HAP-1 (cell line): ENCODE measurements at regions not wholly inside any gene's neighbourhood (a gene's known extent, or its start where the extent isn't known, plus 50 kb on each side); places are given as distances from the start of the nearest gene placed in this dataset.
"Not testable (repeated sequence)": the region's sequence is repeated elsewhere in the genome, so short reads cannot be mapped to it uniquely, and the experiment has no call there.

Experiments used
- DNase-seq, 2 experiments: peaks; one replicate each; pipeline ENCODE4 v3.0.0-alpha.2; 2016 to 2020; ENCODE audit warnings: low spot score in 2 of 2
- H3K27me3 ChIP-seq: fragments of 250-450 bp; sonication (Bioruptor Pico); 2 replicates; pipeline ENCODE4 v1.5.1; 2020; ENCODE audit warnings: low read depth, mild to moderate bottlenecking, moderate library complexity
- H3K36me3 ChIP-seq: fragments of 250-450 bp; sonication (Bioruptor Pico); replicated peaks from 2 replicates; pipeline ENCODE4 v1.5.1; 2020; ENCODE audit warnings: mild to moderate bottlenecking
- H3K4me1 ChIP-seq: fragments of 250-450 bp; sonication (Bioruptor Pico); 2 replicates; pipeline ENCODE4 v1.5.1; 2020; ENCODE audit warnings: mild to moderate bottlenecking
- H3K4me3 ChIP-seq: fragments of 250-450 bp; sonication (Bioruptor Pico); 2 replicates; pipeline ENCODE4 v1.5.1; 2020; ENCODE audit warnings: mild to moderate bottlenecking, moderate library complexity
- H3K9me3 ChIP-seq: fragments of 250-450 bp; sonication (Bioruptor Pico); 2 replicates; pipeline ENCODE4 v1.5.1; 2020; ENCODE audit warnings: mild to moderate bottlenecking, moderate library complexity
- in situ Hi-C: fragments of 300-500 bp; cut with MboI; formaldehyde crosslinking; loops from 3 replicates; pipeline ENCODE4 v1.14.3; 2020; ENCODE audit warnings: low sequenced_read_pairs, inconsistent platforms, mixed read lengths

DNA sequence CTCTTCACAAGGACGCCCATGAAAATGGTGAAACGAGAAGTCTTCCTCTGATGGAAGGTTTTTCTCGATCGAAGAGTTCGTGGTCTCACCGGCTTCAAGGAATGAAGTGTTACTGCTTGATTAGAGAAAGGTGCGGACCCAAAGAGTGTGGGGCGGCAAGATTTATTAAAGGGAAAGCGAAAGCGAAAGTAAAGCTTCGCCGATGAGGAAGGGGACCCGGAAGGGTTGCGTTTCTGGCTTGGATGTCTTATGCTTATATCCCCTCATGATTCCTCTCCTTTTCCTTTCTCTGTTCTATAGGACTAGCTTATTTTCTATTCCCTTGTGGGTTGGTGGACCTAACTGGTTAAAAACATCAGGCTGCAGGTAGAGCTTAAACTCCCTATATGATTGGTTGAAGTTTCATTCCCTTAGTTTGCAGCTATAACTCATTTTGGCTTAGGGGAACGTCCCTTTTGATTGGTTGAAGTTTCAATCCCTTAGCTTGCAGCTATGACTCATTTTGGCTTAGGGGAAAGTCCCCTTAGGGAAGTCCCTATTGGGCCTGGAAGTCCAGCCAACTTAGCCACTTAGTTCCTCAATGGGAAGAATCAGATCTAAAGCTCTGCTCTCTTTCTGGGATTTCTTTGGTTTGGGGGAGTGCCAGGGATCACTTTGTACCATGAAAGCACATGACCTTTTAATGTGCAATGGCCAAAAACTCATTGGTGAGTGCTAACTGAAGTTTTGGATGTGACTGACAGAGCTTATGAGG lies 1025.0 kb upstream of the PCDH10 start:
- no peak overlapping the region for H3K4me3 ChIP-seq
- in situ Hi-C loops: no loop called here
- H3K27me3 ChIP-seq: no peaks in the 10 kb centered on the region
- peaks cover 18% of the 10 kb centered on the region for H3K4me1 ChIP-seq
- no peaks in the 10 kb centered on the region for H3K36me3 ChIP-seq
- H3K9me3 ChIP-seq: no peaks in the 10 kb centered on the region
- peak in 1 of 2 experiments; percentile 12 for DNase-seq

GRCh38 chr4:132124624-132124974 lies 1024.5 kb upstream of the PCDH10 start:
- Histone ChIP-seq H3K4me3 (no peak overlapping the region), H3K9me3 (no peaks in the 10 kb centered on the region), H3K36me3 (no peaks in the 10 kb centered on the region), H3K27me3 (no peaks in the 10 kb centered on the region), H3K4me1 (peaks cover 18% of the 10 kb centered on the region)
- in situ Hi-C loops: no loop called here
- peak in 1 of 2 experiments; percentile 21 for DNase-seq

- peaks cover 19% of the 10 kb centered on the region for H3K4me1 ChIP-seq
- H3K4me3 ChIP-seq: no peak overlapping the region
- H3K9me3 ChIP-seq: no peaks in the 10 kb centered on the region
- DNase-seq: peak in 1 of 2 experiments; percentile 96
- no peaks in the 10 kb centered on the region for H3K36me3 ChIP-seq
- H3K27me3 ChIP-seq: no peaks in the 10 kb centered on the region
- in situ Hi-C loops: no loop called here
These were observed 1024.0 kb upstream of the PCDH10 start for GRCh38 chr4:132125131-132125530.

DNA sequence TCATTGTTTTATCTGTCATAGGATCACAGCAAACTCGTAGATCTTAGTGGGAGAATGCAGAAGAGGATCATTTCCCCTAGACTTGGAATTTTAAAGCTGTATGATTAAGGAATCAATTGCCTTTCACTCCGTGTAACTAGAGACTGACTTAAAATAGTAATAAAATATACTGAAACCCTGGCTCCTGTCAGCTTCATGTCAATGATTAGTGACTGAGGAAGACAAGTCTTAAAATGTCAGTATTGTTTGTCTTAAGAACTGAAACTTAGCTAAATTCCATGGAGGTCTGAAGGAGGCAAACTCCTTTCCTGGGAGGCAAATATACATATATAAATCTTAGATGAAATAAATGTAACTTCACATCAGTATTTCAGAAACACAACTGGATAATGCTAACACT lies 1016.7 kb upstream of the PCDH10 start:
- no peak for DNase-seq
- H3K36me3 ChIP-seq: no peaks in the 10 kb centered on the region
- in situ Hi-C loops: no loop called here
- peaks cover 13% of the 10 kb centered on the region for H3K4me1 ChIP-seq
- H3K27me3 ChIP-seq: no peaks in the 10 kb centered on the region
- H3K4me3 ChIP-seq: no peak overlapping the region
- H3K9me3 ChIP-seq: peaks cover 3% of the 10 kb centered on the region; the same call in 1 of the 2 replicates

GRCh38 chr4:132169660-132170059 lies 979.4 kb upstream of the PCDH10 start:
- no peaks in the 10 kb centered on the region for H3K27me3 ChIP-seq
- H3K4me1 ChIP-seq: no peaks in the 10 kb centered on the region
- no peaks in the 10 kb centered on the region for H3K9me3 ChIP-seq
- no peaks in the 10 kb centered on the region for H3K36me3 ChIP-seq
- H3K4me3 ChIP-seq: no peak overlapping the region
- peak in 1 of 2 experiments; percentile 11 for DNase-seq
- in situ Hi-C loops: no loop called here

GRCh38 chr4:132180020-132180427 lies 969.1 kb upstream of the PCDH10 start:
- DNase-seq: no peak
- H3K36me3 ChIP-seq: no peaks in the 10 kb centered on the region
- H3K9me3 ChIP-seq: no peaks in the 10 kb centered on the region
- no peak overlapping the region for H3K4me3 ChIP-seq
- no peaks in the 10 kb centered on the region for H3K27me3 ChIP-seq
- no peaks in the 10 kb centered on the region for H3K4me1 ChIP-seq
- in situ Hi-C loops: no loop called here

DNA sequence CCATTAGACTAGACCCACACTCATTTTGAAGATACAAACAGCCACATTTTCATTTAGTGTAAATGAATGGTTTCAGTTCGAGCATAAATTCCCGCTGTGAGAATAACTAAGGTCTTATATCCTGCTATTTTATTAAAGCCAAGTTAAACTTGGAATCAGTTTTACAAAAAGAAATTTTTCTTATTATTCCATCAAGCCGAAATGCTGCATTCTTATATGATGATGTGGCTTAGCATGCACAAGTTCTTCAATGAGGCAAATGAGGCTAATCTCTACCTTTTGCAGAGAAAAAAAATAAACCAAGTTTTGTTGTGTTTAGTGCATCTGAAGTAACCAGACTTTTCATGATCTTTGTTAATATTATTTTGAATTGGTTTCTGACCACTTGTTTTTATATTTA lies 953.9 kb upstream of the PCDH10 start:
- Histone ChIP-seq H3K9me3 (no peaks in the 10 kb centered on the region), H3K4me1 (no peaks in the 10 kb centered on the region), H3K27me3 (no peaks in the 10 kb centered on the region), H3K36me3 (no peaks in the 10 kb centered on the region), H3K4me3 (no peak overlapping the region)
- DNase-seq: no peak
- in situ Hi-C loops: no loop called here

DNA sequence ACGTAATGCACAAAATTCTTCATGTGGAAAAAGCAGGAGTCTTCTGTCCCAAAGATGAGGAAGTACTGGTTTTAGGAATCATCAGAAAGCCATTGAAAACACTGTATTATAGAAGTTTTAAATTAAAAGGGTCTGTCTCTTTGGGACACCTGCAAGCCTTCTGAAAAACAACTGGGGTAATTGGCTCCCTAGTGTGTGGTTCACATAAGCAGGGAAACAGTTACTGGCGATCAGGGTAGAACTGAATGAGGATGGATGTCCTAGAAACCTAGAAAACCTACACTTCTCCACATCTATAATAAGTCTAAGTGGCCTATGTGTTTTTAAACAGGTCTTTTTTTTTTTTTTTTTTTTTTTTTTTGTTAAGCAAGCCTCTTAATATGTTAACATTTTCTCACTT lies 945.5 kb upstream of the PCDH10 start:
- no peaks in the 10 kb centered on the region for H3K27me3 ChIP-seq

GRCh38 chr4:132214519-132214918 lies 934.6 kb upstream of the PCDH10 start:
- no peaks in the 10 kb centered on the region for H3K4me1 ChIP-seq
- H3K4me3 ChIP-seq: no peak overlapping the region
- no peaks in the 10 kb centered on the region for H3K9me3 ChIP-seq
- DNase-seq: no peak
- H3K36me3 ChIP-seq: no peaks in the 10 kb centered on the region
- in situ Hi-C loops: no loop called here
- H3K27me3 ChIP-seq: no peaks in the 10 kb centered on the region

More for the DNA sequence above, 945.5 kb upstream of the PCDH10 start:
- H3K9me3 ChIP-seq: no peaks in the 10 kb centered on the region
- in situ Hi-C loops: no loop called here
- DNase-seq: no peak
- H3K4me1 ChIP-seq: no peaks in the 10 kb centered on the region
- no peak overlapping the region for H3K4me3 ChIP-seq
- H3K36me3 ChIP-seq: no peaks in the 10 kb centered on the region

DNA sequence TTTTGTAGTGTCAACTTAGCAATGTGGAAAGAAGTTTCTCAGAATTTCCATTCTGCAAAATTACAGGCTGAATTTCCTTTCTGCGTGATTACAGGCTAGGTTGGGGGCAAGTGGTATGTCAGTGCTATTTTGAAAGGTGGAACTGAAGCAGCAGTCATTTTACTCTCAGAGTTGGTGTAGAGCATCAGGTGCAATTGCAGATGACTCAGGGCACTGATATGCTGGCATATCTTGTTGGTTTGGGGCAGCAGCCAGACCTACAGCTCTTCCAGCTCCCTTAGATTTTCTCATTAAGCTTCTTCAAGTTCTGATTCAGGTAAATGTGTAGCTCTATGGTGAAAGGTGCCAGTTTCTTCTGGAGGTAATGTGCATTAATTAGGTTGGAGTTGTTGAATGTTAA lies 930.7 kb upstream of the PCDH10 start:
- H3K4me3 ChIP-seq: no peak overlapping the region
- no peaks in the 10 kb centered on the region for H3K36me3 ChIP-seq
- in situ Hi-C loops: no loop called here
- no peak for DNase-seq
- H3K4me1 ChIP-seq: no peaks in the 10 kb centered on the region
- H3K27me3 ChIP-seq: no peaks in the 10 kb centered on the region
- peaks cover 5% of the 10 kb centered on the region; the same call in 1 of the 2 replicates for H3K9me3 ChIP-seq

DNA sequence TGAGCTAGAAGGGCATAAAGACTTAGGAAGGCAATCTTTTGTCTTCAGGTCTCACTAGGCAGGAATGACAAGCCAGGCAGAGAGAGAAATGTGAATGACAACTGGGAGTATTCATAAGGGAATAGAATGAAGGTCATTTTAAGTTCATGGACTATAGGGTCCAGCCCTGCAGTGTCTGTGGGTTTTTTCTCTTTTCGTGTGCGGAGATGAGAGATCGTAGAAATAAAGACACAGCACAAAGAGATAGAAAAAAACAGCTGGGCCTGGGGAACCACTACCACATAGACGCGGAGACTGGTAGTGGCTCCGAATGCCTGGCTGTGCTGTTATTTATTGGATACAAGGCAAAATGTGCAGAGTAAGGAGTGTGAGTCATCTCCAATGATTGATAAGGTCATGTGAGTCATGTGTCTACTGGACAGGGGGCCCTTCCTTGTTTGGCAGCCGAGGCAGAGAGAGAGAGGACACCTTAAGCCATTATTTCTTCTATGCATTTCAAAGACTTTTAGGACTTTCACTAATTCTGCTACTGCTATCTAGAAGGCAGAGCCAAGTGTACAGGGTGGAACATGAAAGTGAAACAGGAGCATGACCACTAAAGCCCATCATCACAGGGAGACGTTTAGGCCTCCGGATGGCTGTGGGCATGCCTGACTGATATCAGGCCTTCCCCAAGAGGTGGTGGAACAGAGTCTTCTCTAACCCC lies 921.8 kb upstream of the PCDH10 start:
- in situ Hi-C loops: no loop called here
- Histone ChIP-seq H3K27me3 (no peaks in the 10 kb centered on the region), H3K9me3 (peaks cover 7% of the 10 kb centered on the region; the same call in 1 of the 2 replicates), H3K4me3 (no peak overlapping the region), H3K36me3 (no peaks in the 10 kb centered on the region), H3K4me1 (no peaks in the 10 kb centered on the region)
- DNase-seq: no peak

- H3K27me3 ChIP-seq, in situ Hi-C loops, H3K4me1 ChIP-seq, H3K9me3 ChIP-seq, H3K4me3 ChIP-seq, H3K36me3 ChIP-seq: not testable (repeated sequence)
- DNase-seq: peak in 1 of 2 experiments; percentile 41
These were observed 921.3 kb upstream of the PCDH10 start for GRCh38 chr4:132227857-132228165.

GRCh38 chr4:132228676-132229075 lies 920.4 kb upstream of the PCDH10 start:
- no peak for DNase-seq
- in situ Hi-C loops: no loop called here
- Histone ChIP-seq H3K4me3 (no peak overlapping the region), H3K36me3 (no peaks in the 10 kb centered on the region), H3K9me3 (0 out of 2 replicates have a peak, but pooled peaks cover 3% of the 10 kb centered on the region), H3K27me3 (no peaks in the 10 kb centered on the region), H3K4me1 (no peaks in the 10 kb centered on the region)

DNA sequence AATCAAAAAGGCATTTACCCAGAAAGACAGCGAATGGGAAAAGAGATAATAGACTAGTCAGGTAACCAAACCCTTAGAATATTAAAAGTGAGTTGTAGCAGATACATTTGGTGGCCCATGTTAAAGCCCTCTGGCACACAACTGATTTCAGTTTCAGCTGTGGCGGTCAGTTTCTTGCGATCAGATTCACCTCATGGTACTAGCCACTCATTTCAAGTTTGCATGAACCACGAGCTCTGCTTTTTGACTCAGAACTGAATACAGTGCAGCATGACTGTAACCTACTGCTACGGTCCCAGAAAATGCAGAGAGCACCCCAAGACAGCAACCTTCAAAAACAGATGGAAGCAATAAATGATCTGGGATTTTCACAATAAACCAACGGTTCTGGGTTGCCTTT lies 919.1 kb upstream of the PCDH10 start:
- Histone ChIP-seq H3K27me3 (no peaks in the 10 kb centered on the region), H3K9me3 (0 out of 2 replicates have a peak, but pooled peaks cover 3% of the 10 kb centered on the region)
- in situ Hi-C loops: no loop called here

More for the DNA sequence above, 919.1 kb upstream of the PCDH10 start:
- Histone ChIP-seq H3K36me3 (no peaks in the 10 kb centered on the region), H3K4me1 (no peaks in the 10 kb centered on the region), H3K4me3 (no peak overlapping the region)
- DNase-seq: no peak
